Lower leg skin (tissue), 3 donors: ENCODE measurements at regions not wholly inside any gene's neighbourhood (a gene's known extent, or its start where the extent isn't known, plus 50 kb on each side); places are given as distances from the start of the nearest gene placed in this dataset.

Source experiments
- POLR2A ChIP-seq, 2 donors: fragments of 450-650 bp; IDR thresholded peaks; one replicate each; pipeline ENCODE4 v1.6.1; 2016 to 2017; ENCODE audit warnings: antibody characterized with exemption in 2 of 2, mild to moderate bottlenecking in 1 of 2, moderate library complexity in 1 of 2
- TF ChIP-seq, protein P1 (sequence below), 3 donors: fragments of 450-650 bp; IDR thresholded peaks; one replicate each; pipeline ENCODE4 v1.5.1; 2016; ENCODE audit warnings: antibody characterized with exemption in 3 of 3, mild to moderate bottlenecking in 3 of 3, moderate library complexity in 2 of 3

GRCh38 chr20:56805313-56805712 is 176.2 kb downstream of the TFAP2C start:
- no peak for TF ChIP-seq POLR2A (IDR thresholded peaks at IDR 0.05)
- TF ChIP-seq, protein P1, sequence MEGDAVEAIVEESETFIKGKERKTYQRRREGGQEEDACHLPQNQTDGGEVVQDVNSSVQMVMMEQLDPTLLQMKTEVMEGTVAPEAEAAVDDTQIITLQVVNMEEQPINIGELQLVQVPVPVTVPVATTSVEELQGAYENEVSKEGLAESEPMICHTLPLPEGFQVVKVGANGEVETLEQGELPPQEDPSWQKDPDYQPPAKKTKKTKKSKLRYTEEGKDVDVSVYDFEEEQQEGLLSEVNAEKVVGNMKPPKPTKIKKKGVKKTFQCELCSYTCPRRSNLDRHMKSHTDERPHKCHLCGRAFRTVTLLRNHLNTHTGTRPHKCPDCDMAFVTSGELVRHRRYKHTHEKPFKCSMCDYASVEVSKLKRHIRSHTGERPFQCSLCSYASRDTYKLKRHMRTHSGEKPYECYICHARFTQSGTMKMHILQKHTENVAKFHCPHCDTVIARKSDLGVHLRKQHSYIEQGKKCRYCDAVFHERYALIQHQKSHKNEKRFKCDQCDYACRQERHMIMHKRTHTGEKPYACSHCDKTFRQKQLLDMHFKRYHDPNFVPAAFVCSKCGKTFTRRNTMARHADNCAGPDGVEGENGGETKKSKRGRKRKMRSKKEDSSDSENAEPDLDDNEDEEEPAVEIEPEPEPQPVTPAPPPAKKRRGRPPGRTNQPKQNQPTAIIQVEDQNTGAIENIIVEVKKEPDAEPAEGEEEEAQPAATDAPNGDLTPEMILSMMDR (IDR thresholded peaks at IDR 0.05): peak in 1 of 3 donors; percentile 4
